Neuronal stem cell (in vitro differentiated cells): ENCODE measurements at regions not wholly inside any gene's neighbourhood (a gene's known extent, or its start where the extent isn't known, plus 50 kb on each side); places are given as distances from the start of the nearest gene placed in this dataset.
A peak's percentile ranks its signal among the peaks of the same experiment; 100 is the strongest.

Source experiments
- DNase-seq: peaks from one replicate; pipeline ENCODE4 v3.0.0-alpha.2; 2013; ENCODE audit warnings: low spot score
- H2AFZ ChIP-seq: one replicate; pipeline ENCODE4 v1.6.1; 2013; ENCODE audit warnings: mild to moderate bottlenecking, low read length, inconsistent platforms
- H2AK5ac ChIP-seq: 2 replicates; pipeline ENCODE4 v1.6.1; 2013; ENCODE audit warnings: low read depth, mild to moderate bottlenecking, inconsistent platforms, low read length, moderate library complexity, mixed read lengths
- H2BK120ac ChIP-seq: 2 replicates; pipeline ENCODE4 v1.6.1; 2013; ENCODE audit warnings: low read depth, mild to moderate bottlenecking, inconsistent platforms, low read length, moderate library complexity, mixed read lengths
- H2BK12ac ChIP-seq: one replicate; pipeline ENCODE4 v1.6.1; 2013; ENCODE audit warnings: low read length, inconsistent platforms
- H2BK15ac ChIP-seq: 2 replicates; pipeline ENCODE4 v1.6.1; 2013; ENCODE audit warnings: mild to moderate bottlenecking, low read length, inconsistent platforms, mixed read lengths
- H2BK5ac ChIP-seq: one replicate; pipeline ENCODE4 v1.6.1; 2013; ENCODE audit warnings: inconsistent platforms, mild to moderate bottlenecking, low read length, moderate library complexity
- H3K14ac ChIP-seq: one replicate; pipeline ENCODE4 v1.6.1; 2013; ENCODE audit warnings: low read length, inconsistent platforms
- H3K18ac ChIP-seq: 2 replicates; pipeline ENCODE4 v1.6.1; 2013; ENCODE audit warnings: low read length, inconsistent platforms
- H3K23ac ChIP-seq: 2 replicates; pipeline ENCODE4 v1.6.1; 2013; ENCODE audit warnings: low read depth, mild to moderate bottlenecking, mixed read lengths, low read length, inconsistent platforms; ENCODE audit not compliant: poor library complexity
- H3K27ac ChIP-seq: replicated peaks from 3 replicates; pipeline ENCODE4 v1.5.1; 2013; ENCODE audit warnings: low read length, inconsistent platforms
- H3K27me3 ChIP-seq, 3 experiments: 2 replicates each; pipeline ENCODE4 v1.6.1; 2013; ENCODE audit warnings: low read length in 3 of 3, mild to moderate bottlenecking in 2 of 3, inconsistent platforms in 1 of 3, low read depth in 1 of 3, mixed read lengths in 1 of 3, moderate library complexity in 1 of 3; ENCODE audit not compliant: control insufficient read depth in 3 of 3, insufficient read depth in 3 of 3
- H3K36me3 ChIP-seq, 2 donors: replicated peaks in 1 of 2; 2 replicates each; pipeline ENCODE4 v1.6.1; 2013; ENCODE audit warnings: low read length in 2 of 2; ENCODE audit not compliant: control insufficient read depth in 2 of 2, insufficient read depth in 2 of 2
- H3K4ac ChIP-seq: 2 replicates; pipeline ENCODE4 v1.6.1; 2013; ENCODE audit warnings: inconsistent platforms, mild to moderate bottlenecking, low read length, moderate library complexity
- H3K4me1 ChIP-seq, 2 donors: 1 replicate in 1 of 2; 2 replicates in 1 of 2; pipeline ENCODE4 v1.6.1; 2013; ENCODE audit warnings: low read length in 2 of 2, low read depth in 1 of 2; ENCODE audit not compliant: control insufficient read depth in 2 of 2, insufficient read depth in 1 of 2
- H3K4me2 ChIP-seq: one replicate; pipeline ENCODE4 v1.6.1; 2013; ENCODE audit warnings: mild to moderate bottlenecking, low read length, inconsistent platforms; ENCODE audit not compliant: insufficient read depth, poor library complexity, severe bottlenecking
- H3K4me3 ChIP-seq, 2 donors: 2 replicates each; pipeline ENCODE4 v1.5.1; 2013; ENCODE audit warnings: low read length in 2 of 2, mild to moderate bottlenecking in 2 of 2, inconsistent platforms in 1 of 2, moderate library complexity in 1 of 2
- H3K79me1 ChIP-seq: one replicate; pipeline ENCODE4 v1.6.1; 2013; ENCODE audit warnings: low read depth, mild to moderate bottlenecking, inconsistent platforms, low read length, moderate library complexity
- H3K9ac ChIP-seq: one replicate; pipeline ENCODE4 v1.6.1; 2013; ENCODE audit warnings: mild to moderate bottlenecking, low read depth, low read length, inconsistent platforms; ENCODE audit not compliant: poor library complexity
- H3K9me3 ChIP-seq, 2 donors: replicated peaks in 1 of 2; 2 replicates each; pipeline versions ENCODE3 to v1.6.1; 2013; ENCODE audit warnings: low read length in 2 of 2, mild to moderate bottlenecking in 2 of 2, inconsistent platforms in 1 of 2, low read depth in 1 of 2, mixed read lengths in 1 of 2, moderate library complexity in 1 of 2; ENCODE audit not compliant: control insufficient read depth in 2 of 2, insufficient read depth in 1 of 2
- H4K8ac ChIP-seq: one replicate; pipeline ENCODE4 v1.6.1; 2013; ENCODE audit warnings: low read depth, mild to moderate bottlenecking, inconsistent platforms, low read length, moderate library complexity
- H4K91ac ChIP-seq: one replicate; pipeline ENCODE4 v1.6.1; 2013; ENCODE audit warnings: low read length, low read depth, mild to moderate bottlenecking, inconsistent platforms; ENCODE audit not compliant: poor library complexity
- WGBS, 2 donors: extraction: QIAGEN DNeasy Blood & Tissue Kit; methylation state at CpG; one replicate each; pipeline ENCODE4 v1.1.7; 2013; ENCODE audit warnings: missing lambda C conversion rate in 2 of 2, mixed read lengths in 1 of 2; ENCODE audit not compliant: insufficient read length in 2 of 2, insufficient replicate concordance in 1 of 2; ENCODE audit errors: extremely low coverage in 2 of 2; 5-methylcytosine and 5-hydroxymethylcytosine counted together

GRCh38 chr14:26332966-26333365 lies 264.9 kb downstream of the NOVA1 start:
- Histone ChIP-seq H3K79me1 (no peaks in the 10 kb centered on the region), H3K27ac (no peak overlapping the region), H4K91ac (no peak overlapping the region), H2BK5ac (no peak overlapping the region), H3K9me3 (no peaks in the 10 kb centered on the region), H3K36me3 (no peaks in the 10 kb centered on the region), H3K4me2 (no peak overlapping the region), H4K8ac (no peak overlapping the region), H3K4me1 (no peaks in the 10 kb centered on the region), H3K9ac (no peak overlapping the region), H3K27me3 (no peaks in the 10 kb centered on the region), H2BK120ac (no peak overlapping the region), H2BK15ac (no peak overlapping the region), H2BK12ac (no peak overlapping the region), H2AFZ (no peak overlapping the region), H3K4ac (no peak overlapping the region), H3K4me3 (no peak overlapping the region), H3K23ac (no peak overlapping the region), H2AK5ac (no peak overlapping the region), H3K14ac (no peak overlapping the region), H3K18ac (no peak overlapping the region)
- no peak for DNase-seq
- WGBS, 2 donors: no CpG with 5 or more reads among the region's 11 CpGs

DNA sequence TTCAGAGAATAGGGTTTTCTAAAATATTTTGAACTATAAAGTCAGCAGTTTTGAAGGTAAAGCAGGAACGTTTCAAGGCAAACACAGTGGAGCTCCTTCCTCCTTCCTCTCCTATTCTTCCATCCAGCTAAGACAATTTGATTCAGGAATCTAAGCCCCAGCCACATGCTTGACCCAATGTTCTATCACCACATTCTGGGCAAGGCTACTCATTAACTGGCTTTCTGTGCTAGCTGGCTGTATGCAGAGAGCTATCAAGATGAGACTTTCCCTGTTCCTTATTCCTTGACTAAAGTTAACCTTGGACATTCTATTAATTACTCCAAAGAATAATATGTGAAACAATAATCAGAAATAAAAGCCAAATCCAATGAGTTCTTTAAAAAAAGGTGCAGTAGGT lies 266.9 kb downstream of the NOVA1 start:
- H3K79me1 ChIP-seq: no peaks in the 10 kb centered on the region
- no peak for DNase-seq
- H3K4me2 ChIP-seq: no peak overlapping the region
- no peak overlapping the region for H3K4me3 ChIP-seq
- no peaks in the 10 kb centered on the region for H3K9me3 ChIP-seq
- H3K4ac ChIP-seq: no peak overlapping the region
- H3K27me3 ChIP-seq: no peaks in the 10 kb centered on the region
- H3K4me1 ChIP-seq: no peaks in the 10 kb centered on the region
- no peak overlapping the region for H4K91ac ChIP-seq
- no peaks in the 10 kb centered on the region for H3K36me3 ChIP-seq
- no peak overlapping the region for H3K14ac ChIP-seq
- H4K8ac ChIP-seq: no peak overlapping the region
- no peak overlapping the region for H2BK15ac ChIP-seq
- H2BK120ac ChIP-seq: no peak overlapping the region
- H2BK12ac ChIP-seq: no peak overlapping the region
- H3K27ac ChIP-seq: no peak overlapping the region
- no peak overlapping the region for H3K23ac ChIP-seq
- no peak overlapping the region for H2AFZ ChIP-seq
- no peak overlapping the region for H3K18ac ChIP-seq
- no peak overlapping the region for H3K9ac ChIP-seq
- H2AK5ac ChIP-seq: no peak overlapping the region
- H2BK5ac ChIP-seq: no peak overlapping the region
- WGBS, 2 donors: no CpG with 5 or more reads among the region's 1 CpG

- no peak overlapping the region for H2BK12ac ChIP-seq
- H3K4me2 ChIP-seq: no peak overlapping the region
- H3K4me3 ChIP-seq: no peak overlapping the region
- no peak overlapping the region for H2AK5ac ChIP-seq
- H3K27ac ChIP-seq: no peak overlapping the region
- H3K18ac ChIP-seq: no peak overlapping the region
- H3K27me3 ChIP-seq: no peaks in the 10 kb centered on the region
- H2BK120ac ChIP-seq: no peak overlapping the region
- no peak overlapping the region for H2AFZ ChIP-seq
- H2BK5ac ChIP-seq: no peak overlapping the region
- H3K79me1 ChIP-seq: no peaks in the 10 kb centered on the region
- no peak overlapping the region for H3K14ac ChIP-seq
- no peak overlapping the region for H3K9ac ChIP-seq
- peaks cover 2 to 13% of the 10 kb centered on the region in 2 donors for H3K4me1 ChIP-seq
- H2BK15ac ChIP-seq: no peak overlapping the region
- no peak overlapping the region for H4K91ac ChIP-seq
- H3K36me3 ChIP-seq: no peaks in the 10 kb centered on the region
- H3K4ac ChIP-seq: no peak overlapping the region
- no peak overlapping the region for H3K23ac ChIP-seq
- DNase-seq: no peak
- H3K9me3 ChIP-seq: no peaks in the 10 kb centered on the region
- H4K8ac ChIP-seq: no peak overlapping the region
Observed at GRCh38 chr14:26328791-26329190, 269.0 kb downstream of the NOVA1 start.

DNA sequence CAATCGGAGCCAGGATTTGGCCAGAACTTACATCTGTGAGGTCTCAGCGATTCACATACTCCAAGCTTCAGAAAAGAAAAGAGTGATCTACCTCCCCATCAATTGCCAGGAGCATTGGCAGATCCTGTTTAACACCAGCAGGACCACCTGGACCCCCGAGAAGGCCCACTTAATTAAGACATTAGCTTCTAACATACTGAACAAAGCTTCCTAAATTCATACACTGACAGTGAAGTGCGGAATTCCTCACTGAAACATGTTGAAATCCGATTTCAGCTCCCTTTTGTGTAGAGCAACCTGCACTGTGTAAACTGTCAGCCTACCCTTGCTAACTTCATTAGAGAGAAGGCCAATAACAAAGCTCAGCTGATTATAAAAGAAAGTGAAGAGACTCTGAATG lies 274.0 kb downstream of the NOVA1 start:
- Histone ChIP-seq H2BK15ac (no peak overlapping the region), H3K27me3 (peaks cover 0 to 18% (median 0%) of the 10 kb centered on the region in 3 experiments), H2AK5ac (no peak overlapping the region), H3K23ac (no peak overlapping the region), H3K27ac (peak overlapping the region; percentile 56), H3K9ac (no peak overlapping the region), H2BK5ac (no peak overlapping the region), H3K4me3 (no peak overlapping the region), H3K4me2 (no peak overlapping the region), H3K4me1 (peaks cover 4 to 16% of the 10 kb centered on the region in 2 donors), H3K9me3 (no peaks in the 10 kb centered on the region), H2BK12ac (no peak overlapping the region), H2AFZ (peak overlapping the region; percentile 32), H3K4ac (no peak overlapping the region), H3K18ac (no peak overlapping the region), H4K91ac (no peak overlapping the region), H3K14ac (no peak overlapping the region), H4K8ac (no peak overlapping the region), H3K79me1 (no peaks in the 10 kb centered on the region), H3K36me3 (no peaks in the 10 kb centered on the region), H2BK120ac (no peak overlapping the region)
- DNase-seq: peak; percentile 26
- no CpG with 5 or more reads among the region's 5 CpGs for WGBS, 2 donors
